ENCODE measurements at regions not wholly inside any gene's neighbourhood (a gene's known extent, or its start where the extent isn't known, plus 50 kb on each side); places are given as distances from the start of the nearest gene placed in this dataset.

DNA sequence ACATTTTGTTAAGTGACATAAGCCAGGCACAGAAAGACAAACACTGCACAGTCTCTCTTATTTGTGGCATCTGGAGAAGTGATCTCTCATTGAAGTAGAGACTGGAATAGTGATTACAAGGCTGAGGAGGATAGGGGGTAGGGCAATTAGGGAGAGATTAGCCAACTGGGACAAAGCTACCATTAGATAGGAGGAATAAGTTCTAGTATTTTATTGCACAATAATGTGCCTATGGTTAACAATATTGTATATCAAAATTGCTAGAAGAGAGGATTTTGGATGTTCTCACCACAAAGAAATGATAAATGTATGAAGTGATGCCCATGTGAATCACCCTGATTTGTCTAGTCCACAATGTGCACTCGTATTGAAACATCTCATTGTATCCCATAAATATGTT lies 281.8 kb downstream of the MTRR start:
- DNase-seq: no peak

DNA sequence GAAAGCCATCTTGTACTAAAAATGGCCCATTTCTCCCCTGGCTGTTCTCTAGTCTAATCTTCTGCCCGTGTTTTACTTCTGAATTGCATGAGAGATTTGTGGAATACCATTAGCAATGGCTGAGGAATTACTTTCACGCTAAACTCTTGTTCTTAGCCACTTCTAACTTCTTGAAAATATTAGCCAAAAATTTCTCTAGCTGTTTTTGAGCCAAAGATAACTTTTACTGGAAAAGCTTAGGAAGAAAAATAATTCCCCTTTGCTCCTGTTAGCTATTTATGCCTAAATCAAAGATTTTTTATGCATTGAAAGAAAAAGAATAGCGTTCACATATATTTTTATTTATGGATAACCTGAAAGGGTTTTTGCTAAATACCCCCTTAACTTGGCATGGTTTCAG lies 287.8 kb downstream of the MTRR start:
- DNase-seq: no peak

DNA sequence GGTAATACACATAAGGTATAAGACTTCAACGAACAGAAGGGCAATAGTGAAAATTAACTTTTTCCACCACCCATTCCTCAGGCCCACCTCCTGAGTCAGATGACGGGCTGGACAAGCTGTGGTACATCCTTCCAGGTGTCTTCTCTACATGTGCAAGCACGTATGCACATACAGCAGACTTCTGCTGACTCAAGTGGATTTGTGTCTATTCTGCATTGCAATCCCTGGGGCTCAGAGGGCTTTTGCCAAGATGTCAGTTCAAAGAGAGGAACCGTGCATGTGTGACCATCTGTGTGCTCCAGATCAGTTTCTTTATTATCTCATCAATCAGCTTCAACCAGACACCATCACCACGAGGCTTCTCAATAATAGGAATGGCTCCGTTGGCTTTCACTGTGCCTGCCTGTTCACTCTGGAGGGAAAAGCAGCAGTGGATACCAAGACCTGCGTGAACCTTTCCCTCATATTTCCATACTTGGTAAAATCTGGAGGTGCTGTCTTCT lies 288.4 kb downstream of the MTRR start:
- no peak for DNase-seq

DNA sequence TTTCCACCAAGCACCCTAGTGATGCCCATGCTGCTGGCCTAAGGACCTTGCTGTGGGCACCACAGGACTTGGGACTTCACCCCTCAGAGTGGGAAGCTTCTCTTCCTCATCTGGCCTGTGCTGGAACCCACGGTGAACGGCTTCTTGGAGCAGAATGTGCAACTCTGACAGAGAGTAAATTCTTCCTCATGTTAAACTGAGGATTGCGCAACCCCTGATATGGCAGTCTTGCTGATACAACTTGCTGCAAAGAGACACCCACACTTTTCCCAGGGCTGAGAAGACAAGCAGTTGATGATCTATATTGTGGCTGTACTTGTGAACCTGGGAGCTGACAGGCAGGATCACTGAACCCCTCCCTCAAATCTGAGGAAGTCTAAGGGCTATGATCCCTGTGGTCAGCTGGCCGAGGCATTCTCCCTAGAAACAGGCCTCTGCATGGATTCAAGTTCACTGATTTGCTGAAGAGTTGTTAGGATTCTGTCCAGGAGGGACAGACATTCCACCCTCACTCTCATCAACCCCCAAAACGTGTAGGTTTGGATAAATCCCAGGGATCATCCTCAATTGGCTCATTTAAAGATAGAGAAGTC lies 307.2 kb downstream of the MTRR start:
- no peak for DNase-seq

DNA sequence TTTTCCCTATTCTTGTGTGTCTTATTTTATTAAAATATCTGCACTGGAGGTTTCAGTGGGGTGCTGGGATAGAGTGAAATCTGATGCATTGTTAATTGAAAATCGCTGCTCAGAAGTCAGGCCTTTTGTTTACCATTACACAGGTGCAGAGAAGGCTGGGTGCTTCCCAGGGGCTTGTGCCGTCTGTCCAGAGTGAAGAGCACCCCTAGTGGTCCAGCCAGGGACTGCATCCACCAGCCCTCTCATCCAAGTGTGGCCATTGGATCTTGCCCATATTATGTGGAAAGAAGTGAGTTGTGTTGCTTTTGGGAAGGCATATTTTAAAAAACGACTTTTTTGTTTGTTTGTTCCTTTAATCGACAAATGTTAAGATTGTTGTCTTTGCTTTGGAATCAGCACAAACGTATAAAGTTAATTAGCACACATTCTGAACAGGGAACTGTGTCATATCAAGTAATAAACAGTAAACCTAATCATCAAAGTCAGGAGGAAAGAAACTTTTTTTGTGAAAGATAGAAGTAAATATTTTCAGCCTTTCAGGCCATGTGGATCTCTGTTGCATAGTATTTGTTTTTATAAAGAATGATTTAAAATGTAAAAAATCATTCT lies 315.6 kb downstream of the MTRR start:
- no peak for DNase-seq

DNA sequence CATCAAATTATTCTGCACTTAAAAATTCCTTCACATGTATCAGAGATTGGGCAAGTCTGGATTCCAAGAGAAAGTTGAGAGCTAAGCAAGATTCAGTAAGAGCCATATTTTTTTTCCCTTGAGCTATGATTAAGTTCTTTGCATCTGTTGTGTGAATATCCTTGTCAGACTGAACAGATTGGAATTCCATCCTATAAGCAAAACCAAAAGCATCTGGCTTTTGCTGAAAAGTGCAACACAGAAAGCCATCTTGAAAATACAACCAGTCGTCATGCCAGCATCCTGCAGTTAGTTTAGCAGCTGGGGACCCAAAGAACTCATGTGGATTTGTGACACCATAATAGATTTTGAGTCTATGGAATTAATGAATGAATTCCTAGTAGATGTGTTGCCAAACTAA lies 316.9 kb downstream of the MTRR start:
- no peak for DNase-seq

DNA sequence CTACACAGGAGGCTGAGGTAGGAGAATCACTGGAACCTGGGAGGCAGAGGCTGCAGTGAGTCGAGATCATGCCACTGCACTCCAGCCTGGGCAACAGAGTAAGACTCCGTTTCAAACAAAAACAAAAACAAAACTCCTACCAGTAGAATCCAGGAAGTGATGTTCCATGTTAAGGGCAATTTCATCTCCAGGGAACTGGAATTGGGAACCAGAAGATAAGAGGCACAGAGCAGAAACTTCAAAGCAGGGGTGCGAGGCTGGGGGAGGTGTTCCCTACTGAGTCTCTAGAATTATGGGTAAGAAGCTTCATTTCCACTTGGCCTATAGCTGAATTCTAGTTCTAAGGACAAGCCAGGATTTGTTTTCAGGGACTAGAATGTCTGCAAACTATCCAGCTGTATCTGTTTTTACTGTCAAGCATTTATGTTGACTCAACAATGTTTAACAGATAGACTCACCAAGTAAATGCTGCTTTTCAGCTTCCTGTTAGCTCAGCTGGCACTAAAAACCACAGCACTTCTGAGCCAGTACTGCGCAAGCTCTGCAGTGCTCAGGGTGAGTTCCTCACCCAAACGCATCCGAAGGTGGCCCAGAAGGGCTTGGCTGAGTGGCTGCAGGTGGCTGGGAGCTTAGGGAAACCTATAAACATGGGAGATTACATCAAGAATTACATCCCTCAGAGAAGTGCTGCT lies 320.1 kb downstream of the MTRR start:
- no peak for DNase-seq

DNA sequence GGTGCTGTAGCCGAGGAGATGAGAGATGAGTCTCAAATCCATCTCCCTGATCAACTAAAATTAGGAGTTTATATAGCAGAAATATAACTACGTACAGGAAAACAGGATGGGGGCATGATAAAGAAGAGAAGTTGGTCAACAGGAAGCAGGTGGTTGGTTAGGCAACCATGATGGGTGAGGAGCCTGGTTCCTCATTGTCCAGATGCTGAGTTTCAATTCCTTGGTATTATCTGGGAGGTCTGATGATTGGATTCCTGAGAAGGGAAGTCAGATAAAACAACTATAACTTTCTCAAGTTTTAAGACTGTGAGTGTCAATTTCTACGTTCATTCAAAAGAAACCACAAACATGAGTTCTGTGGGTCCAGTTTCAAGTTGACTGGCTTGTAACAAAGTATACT lies 323.9 kb downstream of the MTRR start:
- no peak for DNase-seq

DNA sequence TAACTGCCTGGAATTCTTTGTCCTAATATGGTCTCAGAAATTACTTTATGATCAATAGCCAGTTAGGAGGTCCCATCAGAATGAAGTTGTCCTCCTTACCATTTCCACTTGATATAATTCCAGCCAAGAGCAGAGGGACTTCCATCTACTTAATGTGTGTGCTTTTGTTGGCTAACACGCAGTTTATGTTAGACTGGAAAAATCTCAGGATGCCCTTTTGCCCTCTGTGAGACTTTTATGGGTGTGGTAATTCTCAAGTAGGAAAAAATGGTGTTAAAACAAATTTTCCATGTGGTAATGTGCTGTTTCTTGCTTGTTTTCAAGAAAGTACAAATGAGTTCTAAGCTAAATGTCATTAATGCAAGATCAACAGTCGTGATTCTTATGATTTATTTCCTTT lies 327.1 kb downstream of the MTRR start:
- no peak for DNase-seq

DNA sequence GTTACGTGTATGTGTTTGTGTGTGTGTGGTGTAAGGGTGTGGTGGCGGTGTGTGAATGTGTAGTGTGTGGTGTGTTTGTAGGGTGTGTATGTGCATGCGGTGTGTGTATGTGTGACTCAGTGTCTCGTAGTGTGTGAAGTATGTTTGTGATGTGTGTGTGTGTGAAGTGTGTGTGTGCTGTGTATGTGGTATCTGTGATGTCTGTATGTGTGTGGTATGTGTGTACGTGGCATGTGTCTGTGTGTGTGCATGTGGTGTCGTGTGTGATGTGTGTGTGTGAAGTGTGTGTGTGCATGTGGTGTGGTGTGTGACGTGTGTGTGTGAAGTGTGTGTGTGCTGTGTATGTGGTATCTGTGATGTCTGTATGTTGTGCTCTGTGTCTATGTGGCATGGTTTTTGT lies 339.4 kb downstream of the MTRR start:
- no peak for DNase-seq

DNA sequence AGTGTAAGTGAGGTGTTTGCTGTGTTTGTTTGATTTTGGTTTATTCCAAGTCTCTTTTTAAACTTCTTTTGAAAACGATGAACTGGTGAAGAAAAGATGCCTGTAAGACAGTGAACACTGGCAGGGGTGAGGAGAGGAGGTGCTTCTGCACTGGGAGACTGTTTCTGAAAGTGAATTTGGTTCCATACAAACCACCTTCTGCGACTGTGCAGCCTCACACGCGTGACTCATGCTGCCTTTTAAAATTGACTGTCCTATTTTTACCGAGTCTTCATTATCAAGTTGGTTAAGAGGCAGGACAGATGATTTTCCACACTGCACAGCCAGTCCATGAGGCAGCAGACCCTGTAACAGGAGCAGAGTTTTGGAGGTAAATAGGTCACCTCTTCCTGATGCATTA lies 340.6 kb downstream of the MTRR start:
- DNase-seq: no peak

DNA sequence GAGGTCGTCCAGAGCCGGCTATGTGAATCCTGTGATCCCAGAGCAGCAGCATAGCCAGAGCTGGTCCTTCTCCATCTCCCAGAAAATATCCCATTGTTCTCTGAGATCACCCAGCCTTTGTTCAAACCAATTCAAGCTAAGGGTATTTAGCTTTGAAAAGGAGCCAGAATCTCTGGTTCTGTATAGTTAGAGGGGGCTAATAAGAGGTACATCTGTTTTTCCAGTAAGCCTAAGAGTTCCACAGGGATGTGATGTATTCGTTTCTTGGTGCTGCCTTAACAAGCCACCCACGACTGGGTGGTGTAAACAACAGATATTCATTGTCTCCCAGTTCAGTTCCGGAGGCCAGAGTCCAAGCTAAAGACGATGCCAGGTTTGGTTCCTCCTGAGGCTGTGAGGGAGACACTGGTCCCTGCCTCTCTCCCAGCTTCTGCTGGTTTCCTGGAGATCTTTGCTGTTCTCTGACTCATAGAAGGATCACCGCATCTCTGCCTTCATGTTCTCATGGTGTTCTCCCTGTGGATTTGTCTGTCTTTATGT lies 344.8 kb downstream of the MTRR start:
- DNase-seq: no peak

DNA sequence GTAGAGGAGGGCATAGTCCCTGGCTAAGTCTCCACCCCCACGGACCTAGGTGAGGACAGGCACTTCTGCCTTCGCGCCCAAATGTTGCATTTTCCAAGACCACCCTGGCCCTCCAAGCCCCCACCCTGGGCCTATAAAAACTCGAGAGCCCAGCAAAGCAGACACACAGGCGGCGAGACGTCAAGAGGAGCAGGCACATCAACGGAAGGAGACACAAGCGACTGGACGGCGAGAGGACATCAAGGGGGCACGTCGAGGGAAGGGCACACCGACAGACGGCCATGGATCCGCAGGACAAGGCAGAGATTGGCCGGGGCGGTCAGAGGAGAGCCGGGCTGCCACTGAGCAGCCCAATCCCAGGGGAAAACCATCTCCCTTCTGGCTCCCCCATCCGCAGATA lies 348.0 kb downstream of the MTRR start:
- DNase-seq: no peak

DNA sequence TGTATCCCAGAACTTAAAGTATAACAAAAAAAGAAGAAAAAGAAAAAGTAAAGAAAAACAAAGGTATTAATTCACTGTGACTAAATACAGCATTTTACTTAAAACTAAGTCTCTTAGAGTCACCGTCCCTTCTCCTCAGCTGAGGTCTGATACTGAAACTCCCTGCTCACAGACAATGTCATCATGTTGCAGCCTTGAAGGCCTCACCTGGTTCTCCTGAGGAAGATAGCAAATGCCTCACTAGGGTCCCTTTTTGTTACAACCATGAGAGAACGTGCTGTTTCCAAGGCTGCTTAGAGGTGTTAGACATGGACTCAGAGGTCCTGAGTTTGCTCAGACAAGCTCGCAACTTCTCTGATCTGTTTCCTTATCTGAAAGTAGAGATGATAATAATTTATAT lies 357.2 kb downstream of the MTRR start:
- no peak for DNase-seq

DNA sequence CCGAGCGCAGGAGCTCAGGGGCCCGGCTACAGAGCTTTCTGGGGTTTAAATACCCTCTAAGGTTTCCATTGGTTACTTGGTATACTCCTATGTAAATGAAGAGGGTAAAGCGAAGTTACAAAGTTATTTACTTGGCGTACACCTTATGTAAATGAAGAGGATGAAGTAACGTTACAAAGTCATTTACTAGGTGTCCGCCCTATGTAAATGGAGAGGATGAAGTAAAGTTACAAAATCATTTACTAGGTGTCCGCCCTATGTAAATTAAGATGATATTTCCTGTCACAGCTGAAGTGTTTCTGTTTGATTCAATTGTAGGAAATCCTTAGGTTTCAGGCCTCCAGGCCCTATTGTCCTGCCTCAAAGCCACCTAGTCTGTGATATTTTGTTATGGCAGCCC lies 358.2 kb downstream of the MTRR start:
- no peak for DNase-seq

DNA sequence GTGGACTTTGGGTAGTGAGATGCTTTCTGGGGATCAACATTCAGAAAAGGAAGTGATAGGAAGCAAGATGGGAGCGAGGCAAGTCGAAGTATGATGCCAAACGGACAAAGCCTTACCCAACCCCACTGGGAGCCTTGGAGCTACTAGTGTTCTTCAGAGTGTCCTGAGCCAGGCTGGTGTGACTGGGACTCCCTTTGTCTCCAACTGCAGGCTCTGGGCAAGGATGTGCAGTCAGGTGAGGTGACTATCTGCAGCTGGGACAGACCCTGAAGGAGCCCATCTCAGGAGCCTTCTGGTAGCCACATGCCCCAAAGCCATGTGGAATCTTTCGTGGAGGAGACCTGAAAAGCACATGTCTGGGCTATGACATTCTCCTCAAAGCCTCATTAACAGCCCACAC lies 360.6 kb downstream of the MTRR start:
- DNase-seq: no peak

DNA sequence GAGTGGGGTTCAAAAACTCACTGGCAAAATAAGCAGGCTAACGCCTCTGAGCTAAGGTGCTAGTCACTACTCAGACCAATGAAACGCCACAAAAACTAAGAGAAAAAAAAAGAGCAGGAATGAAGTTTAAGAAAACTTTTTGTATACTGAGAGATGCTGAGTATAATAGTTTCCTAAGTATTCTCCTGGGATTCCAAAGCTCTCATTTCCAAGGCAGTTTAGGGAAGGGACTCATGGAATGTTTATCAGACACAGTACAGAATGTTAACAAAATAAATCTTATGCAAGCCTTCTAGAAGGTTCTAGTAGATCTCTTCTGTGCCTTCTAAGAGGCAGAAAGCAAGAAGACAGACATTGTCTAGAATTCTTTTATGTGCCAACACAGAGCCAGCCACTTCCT lies 361.9 kb downstream of the MTRR start:
- DNase-seq: no peak

DNA sequence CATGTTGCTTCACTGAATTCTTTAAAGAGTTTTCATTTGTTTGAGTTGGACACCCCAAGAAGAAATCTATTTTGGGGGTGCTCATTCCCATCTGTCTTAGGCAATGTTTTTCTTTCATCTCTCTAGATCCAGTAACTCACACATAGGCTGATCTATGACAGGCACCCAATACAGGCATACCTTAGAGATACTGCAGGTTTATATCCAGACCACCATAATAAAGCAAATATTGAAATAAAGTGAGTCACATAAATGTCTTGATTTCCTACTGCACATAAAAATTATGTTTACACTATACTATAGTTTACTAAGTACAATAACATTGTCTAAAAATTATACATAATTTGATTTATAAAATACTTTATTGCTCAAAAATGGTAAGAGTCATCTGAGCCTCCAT lies 364.5 kb downstream of the MTRR start:
- no peak for DNase-seq

DNA sequence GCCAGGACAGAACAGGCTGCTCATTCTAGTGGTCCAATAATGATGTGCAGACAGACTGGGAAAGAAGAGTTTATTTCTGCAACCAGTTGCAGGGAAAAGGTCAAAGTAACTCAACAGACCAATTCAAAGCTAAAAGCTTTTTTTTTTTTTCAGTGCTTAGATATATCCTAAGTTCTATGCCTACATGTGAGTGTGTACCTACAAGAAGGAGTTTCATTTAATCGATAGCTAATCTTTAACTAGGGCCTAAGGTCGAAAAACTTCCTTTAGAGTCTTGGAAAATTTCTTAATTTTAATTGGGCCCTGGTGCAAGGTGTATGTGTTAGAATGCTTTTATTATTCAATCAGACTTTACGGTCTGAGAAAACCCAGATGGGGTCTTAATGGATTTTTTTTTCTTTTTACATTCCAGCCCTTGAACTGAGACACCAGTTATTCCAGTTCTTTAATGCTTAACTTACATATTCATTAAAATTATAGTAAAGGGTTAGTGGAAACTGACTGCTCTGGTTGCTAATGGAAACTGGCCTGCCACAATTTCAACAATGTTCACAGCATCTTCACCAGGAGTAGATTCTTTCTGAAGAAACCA lies 365.3 kb downstream of the MTRR start:
- no peak for DNase-seq

DNA sequence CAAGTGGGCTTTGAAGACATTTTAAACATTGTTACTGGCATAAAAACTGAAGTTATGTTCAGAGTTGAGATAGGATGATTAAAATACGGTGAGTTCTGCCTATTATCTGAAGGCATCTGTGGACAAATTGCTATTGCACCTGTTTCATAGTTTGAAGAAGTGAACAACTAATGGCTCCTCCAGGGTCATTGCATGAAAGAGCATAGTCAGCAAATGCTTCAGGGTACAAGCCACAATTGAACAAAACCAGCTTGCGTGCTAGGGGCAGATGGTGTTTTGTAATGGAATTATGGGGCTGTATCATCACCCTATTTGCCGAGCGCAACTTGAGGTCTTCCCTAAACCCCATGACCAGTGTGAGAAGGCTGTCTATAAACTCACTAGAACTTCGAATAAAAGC lies 369.1 kb downstream of the MTRR start:
- DNase-seq: no peak

DNA sequence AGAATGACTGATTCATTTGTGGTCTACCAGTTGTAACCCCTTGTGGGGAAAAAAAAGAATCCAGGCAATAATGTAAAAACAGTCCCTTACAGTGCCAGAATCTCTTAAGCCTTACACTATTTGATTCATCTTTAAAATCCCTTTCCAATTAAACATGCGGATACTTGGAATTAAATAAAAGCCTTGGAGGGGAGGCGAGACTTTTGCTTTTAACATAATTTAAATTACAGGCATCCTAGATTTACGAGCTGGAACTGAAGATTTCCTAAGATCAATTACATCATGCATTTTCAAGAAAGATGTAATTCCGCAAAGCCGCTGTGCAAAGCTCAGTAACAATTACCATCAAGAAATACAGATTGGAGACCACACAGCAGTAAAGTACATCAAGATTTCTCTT lies 370.2 kb downstream of the MTRR start:
- no peak for DNase-seq

DNA sequence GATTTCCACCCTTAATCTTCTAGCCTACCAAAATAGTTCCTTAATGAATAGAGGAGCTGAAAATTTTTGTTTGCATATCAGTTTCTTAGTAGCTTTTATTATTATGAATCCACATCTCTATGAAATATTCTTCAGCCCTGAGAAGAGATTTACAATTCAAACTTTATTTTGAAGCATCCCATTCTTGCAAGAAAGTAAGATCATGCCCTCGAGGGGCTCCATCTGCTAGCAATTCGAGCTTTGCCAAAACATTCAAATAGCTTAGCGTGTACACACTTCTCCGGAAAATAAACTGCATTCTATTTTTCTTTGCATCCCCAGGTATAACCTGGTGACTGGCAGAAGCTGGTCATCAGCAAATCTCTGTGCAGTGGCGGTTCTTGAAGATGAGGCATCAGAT lies 370.7 kb downstream of the MTRR start:
- DNase-seq: no peak

DNA sequence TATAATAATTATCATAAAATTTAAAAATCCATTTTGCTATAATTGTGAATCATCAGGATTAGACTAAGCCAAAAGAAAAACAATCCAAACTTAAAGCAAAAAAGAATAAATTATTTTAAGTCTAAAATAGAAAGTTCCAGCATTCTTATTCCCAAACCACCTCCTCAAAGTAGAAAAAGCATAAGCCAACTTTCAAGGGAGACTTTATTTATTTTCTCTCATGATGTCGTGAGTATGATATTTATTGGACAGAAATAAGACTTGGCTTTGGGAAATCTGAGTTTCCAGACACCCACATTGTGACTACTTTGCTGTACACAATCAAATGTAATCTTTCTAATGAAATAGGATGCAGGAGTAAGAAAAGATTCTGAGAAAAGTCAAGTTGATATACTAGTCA lies 372.1 kb downstream of the MTRR start:
- DNase-seq: no peak

DNA sequence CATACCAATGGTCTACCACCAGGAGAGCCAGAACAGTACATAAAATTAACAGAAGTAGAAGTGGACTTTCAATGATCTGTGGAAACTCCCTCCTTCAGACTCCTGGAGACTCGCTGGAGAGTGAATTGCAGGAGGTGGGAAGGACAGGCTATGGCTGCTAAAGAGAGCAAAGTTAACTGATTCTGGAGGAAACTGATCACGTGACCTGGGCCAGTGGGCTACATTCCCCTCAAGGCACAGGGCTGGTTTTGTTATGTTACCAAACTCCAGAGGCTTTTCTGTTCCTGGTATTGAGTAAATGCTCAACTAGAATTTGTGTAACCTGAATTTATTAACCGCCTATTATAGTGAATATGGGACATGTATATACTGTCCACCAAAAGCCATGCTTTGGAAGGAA lies 372.6 kb downstream of the MTRR start:
- DNase-seq: no peak

All from CD4-positive, alpha-beta T cell treated with Interleukin-15 for 1 hour (primary cell).